GM23338 (cell line): ENCODE measurements at regions not wholly inside any gene's neighbourhood (a gene's known extent, or its start where the extent isn't known, plus 50 kb on each side); places are given as distances from the start of the nearest gene placed in this dataset.

Experiments
- ATAC-seq: fragments of 200-7000 bp; cut with Tn5 transposase; 3 replicates; pipeline ENCODE4 v1.9.1; 2020
- DNase-seq: peaks from one replicate; pipeline ENCODE4 v3.0.0-alpha.2; 2015; ENCODE audit warnings: low spot score
- H2AFZ ChIP-seq: fragments of 200-600 bp; sonication (generic); 2 replicates; pipeline ENCODE4 v1.8.0; 2016; ENCODE audit warnings: antibody characterized with exemption, mild to moderate bottlenecking, moderate library complexity
- H3F3A ChIP-seq: fragments of 200-600 bp; sonication (generic); replicated peaks from 2 replicates; pipeline ENCODE4 v1.8.0; 2017; ENCODE audit warnings: antibody characterized with exemption, mixed run types, low read depth
- H3K27ac ChIP-seq: fragments of 200-600 bp; sonication (generic); 2 replicates; pipeline ENCODE4 v1.6.1; 2016; ENCODE audit warnings: low read depth
- H3K27me3 ChIP-seq: fragments of 200-600 bp; sonication (generic); 2 replicates; pipeline ENCODE4 v1.8.0; 2016; ENCODE audit warnings: mild to moderate bottlenecking, mixed run types, moderate library complexity; ENCODE audit not compliant: insufficient read depth
- H3K36me3 ChIP-seq: fragments of 200-600 bp; sonication (generic); 2 replicates; pipeline ENCODE4 v1.8.0; 2016; ENCODE audit warnings: mild to moderate bottlenecking; ENCODE audit not compliant: insufficient read depth
- H3K4me1 ChIP-seq: fragments of 200-600 bp; sonication (generic); 2 replicates; pipeline ENCODE4 v1.8.0; 2016; ENCODE audit warnings: mild to moderate bottlenecking, moderate library complexity; ENCODE audit not compliant: insufficient read depth
- H3K4me2 ChIP-seq: fragments of 200-600 bp; sonication (generic); 2 replicates; pipeline ENCODE4 v1.7.1; 2017; ENCODE audit warnings: mixed run types
- H3K4me3 ChIP-seq: fragments of 200-600 bp; sonication (generic); 2 replicates; pipeline ENCODE4 v1.6.1; 2016; ENCODE audit warnings: mixed run types
- H3K79me2 ChIP-seq: fragments of 200-600 bp; sonication (generic); replicated peaks from 2 replicates; pipeline ENCODE4 v1.8.0; 2017; ENCODE audit warnings: mild to moderate bottlenecking; ENCODE audit not compliant: insufficient read depth
- H3K9me2 ChIP-seq: fragments of 200-600 bp; sonication (generic); 2 replicates; pipeline ENCODE4 v1.8.0; 2017; ENCODE audit not compliant: insufficient read depth
- H4K20me1 ChIP-seq: fragments of 200-600 bp; sonication (generic); replicated peaks from 2 replicates; pipeline ENCODE4 v1.8.0; 2017; ENCODE audit warnings: mild to moderate bottlenecking; ENCODE audit not compliant: insufficient read depth
- H3K27ac Mint-ChIP-seq: 2 replicates; pipeline ENCODE4 v1.8.0; 2020; ENCODE audit warnings: inconsistent platforms, mild to moderate bottlenecking, moderate library complexity, mixed read lengths
- H3K27me3 Mint-ChIP-seq: 3 replicates; pipeline ENCODE4 v1.8.0; 2022; ENCODE audit warnings: low read depth, mild to moderate bottlenecking, moderate library complexity, mixed read lengths, inconsistent platforms; ENCODE audit not compliant: insufficient read depth, poor library complexity
- H3K36me3 Mint-ChIP-seq: 3 replicates; pipeline ENCODE4 v1.8.0; 2021; ENCODE audit warnings: low read depth, mild to moderate bottlenecking, inconsistent platforms, moderate library complexity, mixed read lengths
- H3K4me1 Mint-ChIP-seq: 3 replicates; pipeline ENCODE4 v1.8.0; 2020; ENCODE audit warnings: mild to moderate bottlenecking, inconsistent platforms, mixed read lengths
- H3K4me3 Mint-ChIP-seq: 3 replicates; pipeline ENCODE4 v1.8.0; 2021; ENCODE audit warnings: moderate library complexity, mild to moderate bottlenecking, inconsistent platforms, mixed read lengths
- H3K9me3 Mint-ChIP-seq: 3 replicates; pipeline ENCODE4 v1.8.0; 2020; ENCODE audit warnings: moderate library complexity, mild to moderate bottlenecking, inconsistent platforms, mixed read lengths
- CREB1 ChIP-seq: fragments of 250-450 bp; sonication (Bioruptor Pico); IDR thresholded peaks from 2 replicates; pipeline ENCODE4 v1.5.0; 2020; ENCODE audit warnings: low read depth, mild to moderate bottlenecking, moderate library complexity
- CTCF ChIP-seq, 2 experiments: fragments of 200-600 bp in 1 of 2; sonication (generic) in 1 of 2; conservative IDR thresholded peaks; 2 replicates each; pipeline versions ENCODE4 v1.5.1 to v1.6.1; 2016 to 2017; ENCODE audit warnings: antibody characterized with exemption in 2 of 2, low read depth in 2 of 2, mild to moderate bottlenecking in 2 of 2, moderate library complexity in 1 of 2
- ETS1 ChIP-seq: IDR thresholded peaks from 2 replicates; pipeline ENCODE4 v1.6.1; 2016; ENCODE audit warnings: antibody characterized with exemption
- EZH2 ChIP-seq: fragments of 200-600 bp; sonication (generic); IDR thresholded peaks from one replicate; pipeline ENCODE4 v1.8.0; 2017; ENCODE audit warnings: antibody characterized with exemption, mild to moderate bottlenecking, low read depth; ENCODE audit not compliant: unreplicated experiment
- EZH2phosphoT487 ChIP-seq: fragments of 200-600 bp; sonication (generic); IDR thresholded peaks from one replicate; pipeline ENCODE4 v1.8.1; 2018; ENCODE audit warnings: antibody characterized with exemption; ENCODE audit not compliant: unreplicated experiment
- JUNB ChIP-seq: IDR thresholded peaks from one replicate; pipeline ENCODE4 v1.6.1; 2016; ENCODE audit warnings: antibody characterized with exemption; ENCODE audit not compliant: unreplicated experiment
- NANOG ChIP-seq: IDR thresholded peaks from 2 replicates; pipeline ENCODE4 v1.6.1; 2016; ENCODE audit warnings: antibody characterized with exemption, borderline replicate concordance
- REST ChIP-seq: IDR thresholded peaks from one replicate; pipeline ENCODE4 v1.6.1; 2018; ENCODE audit warnings: antibody characterized with exemption; ENCODE audit not compliant: unreplicated experiment
- STAT1 ChIP-seq: IDR thresholded peaks from one replicate; pipeline ENCODE4 v1.6.1; 2016; ENCODE audit warnings: antibody characterized with exemption; ENCODE audit not compliant: unreplicated experiment
- ZNF114 ChIP-seq: fragments of 250-450 bp; sonication (Bioruptor Pico); IDR thresholded peaks from 2 replicates; pipeline ENCODE4 v1.5.0; 2020; ENCODE audit warnings: mild to moderate bottlenecking, moderate library complexity

GRCh38 chr3:104717828-104718196 lies 648.9 kb upstream of the ALCAM start (continued):
- TF ChIP-seq EZH2 (no peak), STAT1 (no peak), EZH2phosphoT487 (no peak), CREB1 (CRISPR knock-in tag) (no peak), ZNF114 (CRISPR knock-in tag) (no peak), REST (no peak)

GRCh38 chr3:104723000-104723399 lies 643.7 kb upstream of the ALCAM start:
- Histone ChIP-seq H3K27me3 (no peaks in the 10 kb centered on the region), H3F3A (no peaks in the 10 kb centered on the region), H4K20me1 (no peaks in the 10 kb centered on the region), H3K9me2 (0 out of 2 replicates have a peak, but pooled peaks cover 5% of the 10 kb centered on the region), H3K4me2 (no peak overlapping the region), H3K27ac (no peak overlapping the region), H2AFZ (no peak overlapping the region), H3K79me2 (no peaks in the 10 kb centered on the region), H3K4me3 (no peak overlapping the region), H3K36me3 (peaks cover 4% of the 10 kb centered on the region; the same call in 1 of the 2 replicates), H3K4me1 (no peaks in the 10 kb centered on the region)
- Mint-ChIP-seq H3K4me1 (no peaks in the 10 kb centered on the region), H3K36me3 (no peaks in the 10 kb centered on the region; the same call in 2 of the 3 replicates), H3K27ac (no peak overlapping the region), H3K9me3 (no peaks in the 10 kb centered on the region), H3K4me3 (no peak overlapping the region), H3K27me3 (peaks cover 2% of the 10 kb centered on the region)
- ATAC-seq (no peak), DNase-seq (no peak)
- TF ChIP-seq NANOG (no peak), REST (no peak), JUNB (no peak), EZH2 (no peak), ETS1 (no peak), STAT1 (no peak), CTCF (conservative IDR thresholded peaks at IDR 0.05; ENCODE audit: low read depth in 2 of 2) (no peak)
